ENCODE measurements at regions not wholly inside any gene's neighbourhood (a gene's known extent, or its start where the extent isn't known, plus 50 kb on each side); places are given as distances from the start of the nearest gene placed in this dataset.
"Not testable (repeated sequence)": the region's sequence is repeated elsewhere in the genome, so short reads cannot be mapped to it uniquely, and the experiment has no call there.

- no peak for DNase-seq (ENCODE audit: low read depth in 3 of 3)
Observed at GRCh38 chr10:36765782-36766414, 359.5 kb upstream of the ANKRD30A start.

DNA sequence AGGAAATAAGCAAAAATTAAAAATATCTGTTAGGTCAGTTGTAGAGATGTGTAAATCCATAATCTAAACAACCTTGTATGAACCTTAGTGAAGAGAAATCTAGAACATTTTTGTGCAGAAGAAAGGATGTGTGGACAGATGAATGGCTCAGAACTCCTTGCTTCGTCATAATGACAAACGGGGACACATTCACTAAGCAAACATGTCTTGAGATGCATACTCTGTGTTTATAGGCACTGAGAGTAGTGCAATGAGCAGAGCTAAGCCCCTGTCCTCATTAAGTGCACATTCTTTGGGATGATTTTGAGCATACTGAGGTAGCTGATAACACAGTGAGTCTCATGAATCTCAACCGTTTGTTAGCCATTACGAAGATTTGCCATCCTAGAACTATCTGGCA lies 360.6 kb upstream of the ANKRD30A start:
- DNase-seq (ENCODE audit: low read depth in 3 of 3): no peak

- no peak for DNase-seq (ENCODE audit: low read depth in 3 of 3)
Observed at GRCh38 chr10:36761121-36761520, 364.3 kb upstream of the ANKRD30A start.

DNA sequence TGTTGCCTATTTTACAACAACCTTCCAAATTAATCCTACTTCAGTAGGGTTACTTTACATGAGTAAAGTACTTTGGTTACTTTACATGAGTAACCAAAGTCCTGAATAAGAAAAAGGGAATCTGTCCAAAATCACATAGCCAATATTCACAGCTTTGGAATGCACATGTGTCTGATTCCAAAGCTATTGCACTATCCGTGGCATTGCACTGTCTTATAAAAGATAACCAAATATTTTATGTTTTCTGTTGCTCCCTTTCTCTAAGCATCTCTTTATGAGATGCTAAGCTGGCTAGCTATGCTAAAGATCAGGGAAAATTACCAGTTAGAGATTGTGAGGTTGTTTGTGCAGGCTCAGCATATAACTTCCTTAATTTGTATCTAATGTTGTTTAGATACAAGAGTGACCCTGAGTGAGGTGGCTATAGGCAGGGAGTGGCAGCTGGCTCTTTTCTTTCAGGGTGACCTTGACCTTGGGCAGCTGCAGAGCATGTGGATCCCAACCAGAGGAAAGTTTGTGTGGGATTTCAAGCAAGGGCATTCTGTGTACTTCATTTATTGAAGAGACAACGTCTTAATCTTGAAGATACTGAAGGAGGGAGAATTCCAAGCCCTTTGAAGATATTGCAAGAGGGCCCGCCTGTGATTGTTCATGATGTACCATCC lies 366.1 kb upstream of the ANKRD30A start:
- DNase-seq (ENCODE audit: low read depth in 3 of 3): no peak

DNA sequence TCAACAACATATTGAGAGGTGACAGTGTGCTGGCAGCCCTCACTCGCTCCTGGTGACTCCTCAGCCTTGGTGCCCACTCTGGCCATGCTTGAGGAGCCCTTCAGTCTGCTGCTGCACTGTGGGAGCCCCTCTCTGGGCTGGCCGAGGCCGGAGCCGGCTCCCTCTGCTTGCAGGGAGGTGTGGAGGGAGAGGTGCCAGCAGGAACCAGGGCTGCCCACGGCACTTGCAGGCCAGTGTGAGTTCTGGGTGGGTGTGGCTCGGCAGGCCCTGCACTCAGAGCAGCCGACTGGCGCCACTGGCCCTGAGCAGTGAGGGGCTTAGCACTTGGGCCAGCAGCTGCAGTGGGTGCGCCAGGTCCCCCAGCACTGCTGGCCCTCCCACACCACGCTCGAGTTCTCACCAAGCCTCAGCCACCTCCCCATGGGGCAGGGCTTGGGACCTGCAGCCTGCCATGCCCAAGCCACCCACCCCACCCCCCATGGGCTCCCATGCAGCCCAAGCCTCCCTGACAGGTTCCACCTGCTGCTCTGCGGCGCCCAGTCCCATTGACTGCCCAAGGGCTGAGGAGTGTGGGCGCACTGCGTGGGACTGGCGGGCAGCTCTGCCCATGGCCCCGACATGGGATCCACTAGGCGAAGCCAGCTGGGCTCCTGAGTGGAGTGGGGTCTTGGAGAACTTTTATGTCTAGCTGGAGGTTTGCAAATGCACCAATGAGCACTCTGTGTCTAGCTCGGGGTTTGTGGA lies 377.1 kb upstream of the ANKRD30A start:
- no peak for DNase-seq (ENCODE audit: low read depth in 3 of 3)

DNA sequence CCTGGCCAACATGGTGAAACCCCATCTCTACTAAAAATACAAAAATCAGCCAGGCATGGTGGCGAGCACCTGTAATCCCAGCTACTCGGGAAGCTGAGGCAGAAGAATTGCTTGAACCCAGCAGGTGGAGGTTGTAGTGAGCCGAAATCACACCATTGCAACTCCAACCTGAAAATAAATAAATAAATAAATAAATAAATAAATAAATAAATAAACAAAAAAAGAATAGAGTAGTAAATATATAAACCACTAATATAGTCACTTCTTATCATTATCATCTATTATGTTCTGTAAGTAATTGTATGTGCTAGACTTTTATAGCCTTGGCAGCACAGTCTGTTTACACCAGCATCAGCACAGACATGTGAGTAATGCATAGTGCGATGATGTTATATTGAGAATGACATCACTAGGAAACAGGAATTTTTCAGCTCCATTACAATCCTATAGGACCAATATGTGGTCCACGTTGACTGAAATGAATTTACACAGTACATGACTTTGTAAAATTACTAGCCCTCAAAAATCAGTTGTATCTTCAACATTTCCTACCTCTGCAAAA lies 385.4 kb upstream of the ANKRD30A start:
- DNase-seq (ENCODE audit: low read depth in 3 of 3): no peak

- no peak for DNase-seq (ENCODE audit: low read depth in 3 of 3)
Observed at GRCh38 chr10:36738738-36739431, 386.5 kb upstream of the ANKRD30A start.

DNA sequence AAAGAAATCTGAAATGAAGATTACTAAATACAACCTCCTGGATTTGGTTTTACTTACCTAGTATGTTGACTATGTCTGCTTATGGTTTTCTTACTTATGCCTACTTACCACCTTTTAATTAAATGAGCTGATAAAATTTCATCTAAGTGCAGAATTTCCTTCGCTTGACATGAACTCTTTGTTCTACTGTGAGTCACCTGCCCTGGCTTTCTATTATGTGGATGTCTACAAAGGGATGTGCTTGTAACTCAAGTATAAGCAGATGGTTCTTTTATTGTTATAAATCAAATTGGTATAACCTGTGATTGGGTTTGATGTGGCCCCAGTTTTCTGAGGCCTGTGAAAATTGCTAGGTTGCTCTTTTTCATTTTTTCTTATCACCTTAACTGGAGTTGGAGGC lies 389.1 kb upstream of the ANKRD30A start:
- no peak for DNase-seq (ENCODE audit: low read depth in 3 of 3)

DNA sequence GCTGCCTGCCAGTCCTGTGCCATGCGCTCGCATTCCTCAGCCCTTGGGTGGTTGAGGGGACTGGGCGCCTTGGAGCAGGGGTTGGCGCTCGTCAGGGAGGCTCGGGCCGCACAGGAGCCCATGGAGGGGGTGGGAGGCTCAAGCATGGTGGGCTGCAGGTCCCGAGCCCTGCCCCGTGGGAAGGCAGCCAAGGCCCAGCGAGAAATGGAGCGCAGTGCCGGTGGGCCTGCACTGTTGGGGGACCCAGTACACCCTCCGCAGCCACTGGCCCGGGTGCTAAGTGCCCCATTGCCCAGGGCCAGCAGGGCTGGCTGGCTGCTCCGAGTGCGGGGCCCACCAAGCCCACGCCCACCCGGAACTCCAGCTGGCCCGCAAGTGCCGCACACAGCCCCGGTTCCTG lies 390.8 kb upstream of the ANKRD30A start:
- DNase-seq (ENCODE audit: low read depth in 3 of 3): not testable (repeated sequence)

- no peak for DNase-seq (ENCODE audit: low read depth in 3 of 3)
Observed at GRCh38 chr10:36730316-36730715, 395.1 kb upstream of the ANKRD30A start.

GRCh38 chr10:36728626-36729025 lies 396.8 kb upstream of the ANKRD30A start:
- no peak for DNase-seq (ENCODE audit: low read depth in 3 of 3)

- no peak for DNase-seq (ENCODE audit: low read depth in 3 of 3)
Observed at GRCh38 chr10:36725581-36726520, 399.5 kb upstream of the ANKRD30A start.

- DNase-seq (ENCODE audit: low read depth in 3 of 3): no peak
Observed at GRCh38 chr10:36722777-36723176, 402.6 kb upstream of the ANKRD30A start.

DNA sequence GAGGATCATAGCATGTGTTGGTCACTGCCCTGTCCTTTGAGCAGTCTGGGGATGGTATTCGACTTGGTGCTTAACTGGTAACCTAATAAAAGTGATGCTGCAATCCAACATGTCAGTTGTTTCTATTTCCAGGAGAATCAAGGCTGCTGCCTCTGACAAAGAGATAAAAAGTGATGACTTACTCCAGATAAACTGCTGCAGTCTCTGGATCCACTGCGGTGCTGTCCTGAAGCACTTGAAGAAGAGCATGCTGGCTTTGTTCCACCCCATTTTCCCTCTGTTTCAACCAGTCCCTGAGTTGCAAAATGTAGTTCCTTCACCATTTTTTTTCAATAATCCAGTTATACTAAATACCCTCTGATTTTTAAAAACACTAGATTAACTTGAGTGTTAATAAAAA lies 403.5 kb upstream of the ANKRD30A start:
- no peak for DNase-seq (ENCODE audit: low read depth in 3 of 3)

DNA sequence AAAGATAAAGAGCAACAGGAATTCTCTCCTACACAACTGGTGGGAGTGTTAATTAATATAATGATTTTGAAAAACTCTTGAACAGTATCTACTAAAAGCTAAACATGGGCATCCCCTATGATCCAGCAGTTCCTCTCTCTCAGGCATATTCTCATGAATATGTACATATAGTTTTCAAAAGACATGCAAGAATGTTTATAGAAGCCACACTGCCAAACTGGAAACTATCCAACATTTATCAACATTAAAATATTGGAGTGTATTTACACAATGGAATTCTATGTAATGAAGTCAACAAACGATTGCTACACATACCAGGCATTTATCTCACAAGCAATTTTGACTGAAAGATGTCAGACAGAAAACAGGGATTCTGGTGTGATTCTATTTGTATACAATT lies 404.5 kb upstream of the ANKRD30A start:
- DNase-seq (ENCODE audit: low read depth in 3 of 3): no peak

DNA sequence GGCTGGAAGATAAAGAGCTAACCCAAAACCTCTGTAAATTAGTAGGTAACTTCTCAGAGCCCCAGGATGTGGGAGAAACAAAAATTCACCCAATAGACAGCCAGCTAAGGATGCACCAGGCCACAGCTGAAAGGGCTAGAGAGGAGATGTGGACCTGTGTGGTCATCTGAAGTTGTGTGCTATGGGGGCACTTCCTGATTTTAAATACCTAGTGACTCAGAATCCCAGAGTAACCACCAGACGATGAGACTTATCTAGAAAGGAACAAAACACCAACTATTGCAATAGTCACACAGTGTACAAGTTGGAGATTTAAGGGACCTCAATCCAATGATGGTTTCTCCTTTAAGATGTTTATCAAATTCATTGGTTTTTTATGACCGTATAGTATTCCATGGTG lies 408.3 kb upstream of the ANKRD30A start:
- no peak for DNase-seq (ENCODE audit: low read depth in 3 of 3)

DNA sequence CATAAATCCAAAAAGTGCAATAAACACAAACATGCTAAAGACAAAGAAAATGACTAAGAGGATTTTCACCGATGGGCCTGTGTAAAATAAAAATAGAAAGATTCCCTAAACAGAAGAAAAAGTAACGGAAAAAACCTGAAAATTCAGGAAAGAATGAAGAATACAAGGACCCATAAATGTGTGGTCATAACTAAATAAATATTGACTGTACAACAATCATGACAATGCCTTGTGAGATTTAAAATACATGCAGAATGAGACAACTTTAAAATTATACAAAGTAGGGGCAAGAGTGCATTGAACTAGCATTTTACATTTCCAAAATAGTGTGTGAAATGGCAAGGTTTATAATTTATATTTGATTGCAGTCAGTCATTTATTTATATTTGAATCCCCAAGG lies 409.1 kb upstream of the ANKRD30A start:
- DNase-seq (ENCODE audit: low read depth in 3 of 3): no peak

GRCh38 chr10:36712695-36713094 lies 412.7 kb upstream of the ANKRD30A start:
- no peak for DNase-seq (ENCODE audit: low read depth in 3 of 3)

DNA sequence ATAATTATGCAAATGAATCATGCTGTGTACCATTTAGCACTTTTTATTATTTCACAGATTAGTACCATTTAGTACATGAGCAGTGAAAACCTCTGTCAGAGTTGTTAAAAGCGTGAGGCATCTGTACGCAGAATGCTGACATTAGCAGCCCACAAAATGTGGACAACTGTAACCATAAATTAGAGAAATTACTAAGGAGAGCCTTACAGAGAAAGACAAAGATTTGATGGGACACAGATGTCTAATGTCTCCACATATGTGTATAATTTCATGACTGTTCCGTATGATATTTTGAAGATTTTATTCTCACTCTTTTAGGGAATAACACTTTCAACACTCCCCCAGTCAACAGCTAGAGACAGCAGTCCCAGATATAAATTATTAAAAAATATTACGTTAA lies 414.0 kb upstream of the ANKRD30A start:
- no peak for DNase-seq (ENCODE audit: low read depth in 3 of 3)

GRCh38 chr10:36704124-36704523 lies 421.3 kb upstream of the ANKRD30A start:
- DNase-seq (ENCODE audit: low read depth in 3 of 3): no peak

GRCh38 chr10:36703179-36703578 lies 422.2 kb upstream of the ANKRD30A start:
- no peak for DNase-seq (ENCODE audit: low read depth in 3 of 3)

Data from stimulated activated CD4-positive, alpha-beta T cell treated with anti-CD3 and anti-CD28 coated beads, TNF-alpha, amount 100 ng/mL, for 4 hours (primary cell).